ENCODE measurements at regions not wholly inside any gene's neighbourhood (a gene's known extent, or its start where the extent isn't known, plus 50 kb on each side); places are given as distances from the start of the nearest gene placed in this dataset.

GRCh38 chr1:112040891-112041740 lies 51.6 kb upstream of the KCND3 start:
- H3K4me1 ChIP-seq (ENCODE audit: control insufficient read depth, insufficient read depth, low read length): no peaks in the 10 kb centered on the region
- no peak overlapping the region for H3K4me3 ChIP-seq (ENCODE audit: low read depth, low read length)
- no peak overlapping the region for H3K27ac ChIP-seq (ENCODE audit: low read depth, low read length)
- no peaks in the 10 kb centered on the region for H3K36me3 ChIP-seq (ENCODE audit: control insufficient read depth, insufficient read depth, low read length)
- H3K9ac ChIP-seq (ENCODE audit: low read length): no peak overlapping the region
- H3K27me3 ChIP-seq (ENCODE audit: control insufficient read depth, insufficient read depth, low read length): peaks cover 26% of the 10 kb centered on the region
- H3K9me3 ChIP-seq (ENCODE audit: control insufficient read depth, insufficient read depth, low read depth, low read length): no peaks in the 10 kb centered on the region

GRCh38 chr1:112043901-112044300 lies 54.4 kb upstream of the KCND3 start:
- H3K9me3 ChIP-seq (ENCODE audit: control insufficient read depth, insufficient read depth, low read depth, low read length): no peaks in the 10 kb centered on the region
- H3K4me1 ChIP-seq (ENCODE audit: control insufficient read depth, insufficient read depth, low read length): no peaks in the 10 kb centered on the region
- no peaks in the 10 kb centered on the region for H3K36me3 ChIP-seq (ENCODE audit: control insufficient read depth, insufficient read depth, low read length)
- H3K9ac ChIP-seq (ENCODE audit: low read length): no peak overlapping the region
- no peak overlapping the region for H3K4me3 ChIP-seq (ENCODE audit: low read depth, low read length)
- no peak overlapping the region for H3K27ac ChIP-seq (ENCODE audit: low read depth, low read length)
- peaks cover 25% of the 10 kb centered on the region for H3K27me3 ChIP-seq (ENCODE audit: control insufficient read depth, insufficient read depth, low read length)

- Histone ChIP-seq H3K9me3 (ENCODE audit: control insufficient read depth, insufficient read depth, low read depth, low read length) (no peaks in the 10 kb centered on the region), H3K4me1 (ENCODE audit: control insufficient read depth, insufficient read depth, low read length) (no peaks in the 10 kb centered on the region), H3K4me3 (ENCODE audit: low read depth, low read length) (no peak overlapping the region), H3K9ac (ENCODE audit: low read length) (no peak overlapping the region), H3K36me3 (ENCODE audit: control insufficient read depth, insufficient read depth, low read length) (no peaks in the 10 kb centered on the region), H3K27me3 (ENCODE audit: control insufficient read depth, insufficient read depth, low read length) (peaks cover 19% of the 10 kb centered on the region), H3K27ac (ENCODE audit: low read depth, low read length) (no peak overlapping the region)
Observed at GRCh38 chr1:112044745-112045144, 55.3 kb upstream of the KCND3 start.

GRCh38 chr1:112046630-112047029 lies 57.2 kb upstream of the KCND3 start:
- Histone ChIP-seq H3K4me1 (ENCODE audit: control insufficient read depth, insufficient read depth, low read length) (no peaks in the 10 kb centered on the region), H3K27me3 (ENCODE audit: control insufficient read depth, insufficient read depth, low read length) (peaks cover 18% of the 10 kb centered on the region), H3K9me3 (ENCODE audit: control insufficient read depth, insufficient read depth, low read depth, low read length) (no peaks in the 10 kb centered on the region), H3K27ac (ENCODE audit: low read depth, low read length) (no peak overlapping the region), H3K36me3 (ENCODE audit: control insufficient read depth, insufficient read depth, low read length) (no peaks in the 10 kb centered on the region), H3K9ac (ENCODE audit: low read length) (no peak overlapping the region), H3K4me3 (ENCODE audit: low read depth, low read length) (no peak overlapping the region)

- Histone ChIP-seq H3K27me3 (ENCODE audit: control insufficient read depth, insufficient read depth, low read length) (peaks cover 8% of the 10 kb centered on the region; the same call in 1 of the 2 replicates), H3K9me3 (ENCODE audit: control insufficient read depth, insufficient read depth, low read depth, low read length) (no peaks in the 10 kb centered on the region), H3K4me3 (ENCODE audit: low read depth, low read length) (no peak overlapping the region), H3K4me1 (ENCODE audit: control insufficient read depth, insufficient read depth, low read length) (no peaks in the 10 kb centered on the region), H3K36me3 (ENCODE audit: control insufficient read depth, insufficient read depth, low read length) (no peaks in the 10 kb centered on the region), H3K9ac (ENCODE audit: low read length) (no peak overlapping the region), H3K27ac (ENCODE audit: low read depth, low read length) (no peak overlapping the region)
Observed at GRCh38 chr1:112048421-112048820, 59.0 kb upstream of the KCND3 start.

- H3K4me1 ChIP-seq (ENCODE audit: control insufficient read depth, insufficient read depth, low read length): no peaks in the 10 kb centered on the region
- H3K36me3 ChIP-seq (ENCODE audit: control insufficient read depth, insufficient read depth, low read length): no peaks in the 10 kb centered on the region
- no peaks in the 10 kb centered on the region for H3K9me3 ChIP-seq (ENCODE audit: control insufficient read depth, insufficient read depth, low read depth, low read length)
- no peak overlapping the region for H3K27ac ChIP-seq (ENCODE audit: low read depth, low read length)
- no peak overlapping the region for H3K4me3 ChIP-seq (ENCODE audit: low read depth, low read length)
- H3K27me3 ChIP-seq (ENCODE audit: control insufficient read depth, insufficient read depth, low read length): no peaks in the 10 kb centered on the region
- no peak overlapping the region for H3K9ac ChIP-seq (ENCODE audit: low read length)
Observed at GRCh38 chr1:112054510-112054909, 65.0 kb upstream of the KCND3 start.

- Histone ChIP-seq H3K27ac (ENCODE audit: low read depth, low read length) (no peak overlapping the region), H3K27me3 (ENCODE audit: control insufficient read depth, insufficient read depth, low read length) (no peaks in the 10 kb centered on the region), H3K4me3 (ENCODE audit: low read depth, low read length) (no peak overlapping the region), H3K36me3 (ENCODE audit: control insufficient read depth, insufficient read depth, low read length) (no peaks in the 10 kb centered on the region), H3K9me3 (ENCODE audit: control insufficient read depth, insufficient read depth, low read depth, low read length) (no peaks in the 10 kb centered on the region), H3K9ac (ENCODE audit: low read length) (no peak overlapping the region), H3K4me1 (ENCODE audit: control insufficient read depth, insufficient read depth, low read length) (no peaks in the 10 kb centered on the region)
Observed at GRCh38 chr1:112056354-112056753, 66.9 kb upstream of the KCND3 start.

- Histone ChIP-seq H3K27me3 (ENCODE audit: control insufficient read depth, insufficient read depth, low read length) (no peaks in the 10 kb centered on the region), H3K4me3 (ENCODE audit: low read depth, low read length) (no peak overlapping the region), H3K27ac (ENCODE audit: low read depth, low read length) (no peak overlapping the region), H3K4me1 (ENCODE audit: control insufficient read depth, insufficient read depth, low read length) (no peaks in the 10 kb centered on the region), H3K36me3 (ENCODE audit: control insufficient read depth, insufficient read depth, low read length) (no peaks in the 10 kb centered on the region), H3K9me3 (ENCODE audit: control insufficient read depth, insufficient read depth, low read depth, low read length) (0 out of 2 replicates have a peak, but pooled peaks cover 2% of the 10 kb centered on the region), H3K9ac (ENCODE audit: low read length) (no peak overlapping the region)
Observed at GRCh38 chr1:112057736-112058135, 68.3 kb upstream of the KCND3 start.

- Histone ChIP-seq H3K36me3 (ENCODE audit: control insufficient read depth, insufficient read depth, low read length) (no peaks in the 10 kb centered on the region), H3K4me3 (ENCODE audit: low read depth, low read length) (no peak overlapping the region), H3K27me3 (ENCODE audit: control insufficient read depth, insufficient read depth, low read length) (no peaks in the 10 kb centered on the region), H3K27ac (ENCODE audit: low read depth, low read length) (no peak overlapping the region), H3K9me3 (ENCODE audit: control insufficient read depth, insufficient read depth, low read depth, low read length) (peaks cover 11% of the 10 kb centered on the region), H3K4me1 (ENCODE audit: control insufficient read depth, insufficient read depth, low read length) (no peaks in the 10 kb centered on the region), H3K9ac (ENCODE audit: low read length) (no peak overlapping the region)
Observed at GRCh38 chr1:112058815-112059450, 69.5 kb upstream of the KCND3 start.

GRCh38 chr1:112059679-112060078 lies 70.2 kb upstream of the KCND3 start:
- H3K27ac ChIP-seq (ENCODE audit: low read depth, low read length): no peak overlapping the region
- peaks cover 13% of the 10 kb centered on the region for H3K9me3 ChIP-seq (ENCODE audit: control insufficient read depth, insufficient read depth, low read depth, low read length)
- H3K36me3 ChIP-seq (ENCODE audit: control insufficient read depth, insufficient read depth, low read length): no peaks in the 10 kb centered on the region
- H3K4me1 ChIP-seq (ENCODE audit: control insufficient read depth, insufficient read depth, low read length): peaks cover 6% of the 10 kb centered on the region; the same call in 1 of the 2 replicates
- no peak overlapping the region for H3K4me3 ChIP-seq (ENCODE audit: low read depth, low read length)
- no peaks in the 10 kb centered on the region for H3K27me3 ChIP-seq (ENCODE audit: control insufficient read depth, insufficient read depth, low read length)
- H3K9ac ChIP-seq (ENCODE audit: low read length): no peak overlapping the region

GRCh38 chr1:112060261-112060660 lies 70.8 kb upstream of the KCND3 start:
- no peak overlapping the region for H3K27ac ChIP-seq (ENCODE audit: low read depth, low read length)
- H3K9ac ChIP-seq (ENCODE audit: low read length): no peak overlapping the region
- no peak overlapping the region for H3K4me3 ChIP-seq (ENCODE audit: low read depth, low read length)
- H3K27me3 ChIP-seq (ENCODE audit: control insufficient read depth, insufficient read depth, low read length): no peaks in the 10 kb centered on the region
- H3K4me1 ChIP-seq (ENCODE audit: control insufficient read depth, insufficient read depth, low read length): peaks cover 6% of the 10 kb centered on the region; the same call in 1 of the 2 replicates
- peaks cover 13% of the 10 kb centered on the region for H3K9me3 ChIP-seq (ENCODE audit: control insufficient read depth, insufficient read depth, low read depth, low read length)
- H3K36me3 ChIP-seq (ENCODE audit: control insufficient read depth, insufficient read depth, low read length): no peaks in the 10 kb centered on the region
